ENCODE measurements at regions not wholly inside any gene's neighbourhood (a gene's known extent, or its start where the extent isn't known, plus 50 kb on each side); places are given as distances from the start of the nearest gene placed in this dataset.
"Not testable (repeated sequence)": the region's sequence is repeated elsewhere in the genome, so short reads cannot be mapped to it uniquely, and the experiment has no call there.

GRCh38 chr3:18625085-18625484, 199.9 kb upstream of the SATB1 start:
- no peak for DNase-seq (ENCODE audit: low spot score)

- DNase-seq (ENCODE audit: low spot score) = no peak
Measured at GRCh38 chr3:18623220-18623619, 198.1 kb upstream of the SATB1 start.

GRCh38 chr3:18618723-18619122, 193.6 kb upstream of the SATB1 start:
- no peak for DNase-seq (ENCODE audit: low spot score)

- no peak for DNase-seq (ENCODE audit: low spot score)
Measured at GRCh38 chr3:18611991-18612390, 186.9 kb upstream of the SATB1 start.

GRCh38 chr3:18609187-18609586, 184.0 kb upstream of the SATB1 start:
- no peak for DNase-seq (ENCODE audit: low spot score)

GRCh38 chr3:18597919-18598318, 172.8 kb upstream of the SATB1 start:
- no peak for DNase-seq (ENCODE audit: low spot score)

- DNase-seq (ENCODE audit: low spot score) = no peak
Measured at GRCh38 chr3:18593231-18593630, 168.1 kb upstream of the SATB1 start.

GRCh38 chr3:18591120-18591519, 166.0 kb upstream of the SATB1 start:
- no peak for DNase-seq (ENCODE audit: low spot score)

- DNase-seq (ENCODE audit: low spot score) = no peak
Measured at GRCh38 chr3:18586076-18586475, 160.9 kb upstream of the SATB1 start.

- no peak for DNase-seq (ENCODE audit: low spot score)
Measured at GRCh38 chr3:18585004-18585968, 160.1 kb upstream of the SATB1 start.

GRCh38 chr3:18580268-18580667, 155.1 kb upstream of the SATB1 start:
- DNase-seq (ENCODE audit: low spot score) = no peak

- DNase-seq (ENCODE audit: low spot score) = no peak
Measured at GRCh38 chr3:18579661-18580060, 154.5 kb upstream of the SATB1 start.

GRCh38 chr3:18575573-18575972, 150.4 kb upstream of the SATB1 start:
- no peak for DNase-seq (ENCODE audit: low spot score)

GRCh38 chr3:18572809-18573208, 147.7 kb upstream of the SATB1 start:
- no peak for DNase-seq (ENCODE audit: low spot score)

- no peak for DNase-seq (ENCODE audit: low spot score)
Measured at GRCh38 chr3:18567293-18567692, 142.2 kb upstream of the SATB1 start.

GRCh38 chr3:18562364-18563154, 137.4 kb upstream of the SATB1 start:
- no peak for DNase-seq (ENCODE audit: low spot score)

GRCh38 chr3:18559331-18559842, 134.2 kb upstream of the SATB1 start:
- peak; percentile 21 for DNase-seq (ENCODE audit: low spot score)

GRCh38 chr3:18558507-18558906, 133.4 kb upstream of the SATB1 start:
- DNase-seq (ENCODE audit: low spot score) = no peak

- no peak for DNase-seq (ENCODE audit: low spot score)
Measured at GRCh38 chr3:18557216-18557615, 132.1 kb upstream of the SATB1 start.

GRCh38 chr3:18556503-18557135, 131.5 kb upstream of the SATB1 start:
- no peak for DNase-seq (ENCODE audit: low spot score)

GRCh38 chr3:18556001-18556408, 130.9 kb upstream of the SATB1 start:
- no peak for DNase-seq (ENCODE audit: low spot score)

GRCh38 chr3:18552579-18553105, 127.5 kb upstream of the SATB1 start:
- not testable (repeated sequence) for DNase-seq (ENCODE audit: low spot score)

Data from AG08396 (cell line).